ENCODE measurements at regions not wholly inside any gene's neighbourhood (a gene's known extent, or its start where the extent isn't known, plus 50 kb on each side); places are given as distances from the start of the nearest gene placed in this dataset.

GRCh38 chr5:124071039-124071438 is 559.1 kb downstream of the CSNK1G3 start:
- Mint-ChIP-seq H3K9me3 (peaks cover 0 to 9% (median 3%) of the 10 kb centered on the region in 7 donors), H3K27ac (no peak overlapping the region), H3K36me3 (no peaks in the 10 kb centered on the region), H3K4me1 (no peaks in the 10 kb centered on the region), H3K27me3 (ENCODE audit: low read depth in 3 of 3) (no peaks in the 10 kb centered on the region), H3K4me3 (no peak overlapping the region)
- H3K4me1 ChIP-seq (ENCODE audit: control insufficient read depth in 1 of 2, insufficient read depth in 2 of 2, low read length in 2 of 2), result no peaks in the 10 kb centered on the region
- no peaks in the 10 kb centered on the region for H3K27me3 ChIP-seq (ENCODE audit: control insufficient read depth in 2 of 2, insufficient read depth in 2 of 2, low read length in 2 of 2)
- H3K79me2 ChIP-seq (ENCODE audit: insufficient read depth, low read length), result no peaks in the 10 kb centered on the region
- intact Hi-C loops (cut with micrococcal nuclease), result no loop called here
- no peaks in the 10 kb centered on the region for H4K20me1 ChIP-seq (ENCODE audit: insufficient read depth, low read length)
- H2AFZ ChIP-seq (ENCODE audit: insufficient read depth, low read depth, low read length, poor library complexity, severe bottlenecking), result no peak overlapping the region
- no peak for TF ChIP-seq CTCF (IDR thresholded peaks at IDR 0.05)
- no peak for DNase-seq
- H3K27ac ChIP-seq (ENCODE audit: low read depth in 1 of 2, low read length in 2 of 2), result no peak overlapping the region
- H3K36me3 ChIP-seq (replicated peaks in 1 of 2; ENCODE audit: control insufficient read depth in 1 of 2, insufficient read depth in 2 of 2, low read length in 2 of 2), result no peaks in the 10 kb centered on the region
- H3K9me3 ChIP-seq (replicated peaks in 1 of 2; ENCODE audit: control insufficient read depth in 1 of 2, insufficient read depth in 1 of 2, low read length in 2 of 2), result no peaks in the 10 kb centered on the region
- no peak overlapping the region for H3K9ac ChIP-seq (ENCODE audit: insufficient read depth, low read length, poor library complexity, severe bottlenecking)
- 57% methylated on average over 3 of the region's 4 CpGs for WGBS (ENCODE audit: insufficient coverage)
- H3K4me2 ChIP-seq (replicated peaks; ENCODE audit: extremely low read depth, low read length, poor library complexity, severe bottlenecking), result no peak overlapping the region
- H3K4me3 ChIP-seq (replicated peaks in 1 of 3; ENCODE audit: low read depth in 2 of 3, low read length in 3 of 3), result no peak overlapping the region

GRCh38 chr5:124065508-124065907 is 553.5 kb downstream of the CSNK1G3 start:
- no peak for TF ChIP-seq CTCF (IDR thresholded peaks at IDR 0.05)
- Histone ChIP-seq H4K20me1 (ENCODE audit: insufficient read depth, low read length) (no peaks in the 10 kb centered on the region), H3K27me3 (ENCODE audit: control insufficient read depth in 2 of 2, insufficient read depth in 2 of 2, low read length in 2 of 2) (no peaks in the 10 kb centered on the region), H3K27ac (ENCODE audit: low read depth in 1 of 2, low read length in 2 of 2) (no peak overlapping the region), H3K9me3 (replicated peaks in 1 of 2; ENCODE audit: control insufficient read depth in 1 of 2, insufficient read depth in 1 of 2, low read length in 2 of 2) (no peaks in the 10 kb centered on the region), H3K4me3 (replicated peaks in 1 of 3; ENCODE audit: low read depth in 2 of 3, low read length in 3 of 3) (no peak overlapping the region), H3K4me2 (replicated peaks; ENCODE audit: extremely low read depth, low read length, poor library complexity, severe bottlenecking) (no peak overlapping the region), H3K36me3 (replicated peaks in 1 of 2; ENCODE audit: control insufficient read depth in 1 of 2, insufficient read depth in 2 of 2, low read length in 2 of 2) (no peaks in the 10 kb centered on the region), H3K79me2 (ENCODE audit: insufficient read depth, low read length) (no peaks in the 10 kb centered on the region), H3K4me1 (ENCODE audit: control insufficient read depth in 1 of 2, insufficient read depth in 2 of 2, low read length in 2 of 2) (no peaks in the 10 kb centered on the region), H3K9ac (ENCODE audit: insufficient read depth, low read length, poor library complexity, severe bottlenecking) (no peak overlapping the region), H2AFZ (ENCODE audit: insufficient read depth, low read depth, low read length, poor library complexity, severe bottlenecking) (no peak overlapping the region)
- intact Hi-C loops (cut with micrococcal nuclease), result no loop called here
- no peaks in the 10 kb centered on the region for H3K36me3 Mint-ChIP-seq
- WGBS (ENCODE audit: insufficient coverage), result 100% methylated on average over 1 of the region's 2 CpGs
- no peak for DNase-seq
- H3K27me3 Mint-ChIP-seq (ENCODE audit: low read depth in 3 of 3), result no peaks in the 10 kb centered on the region
- H3K4me1 Mint-ChIP-seq, result no peaks in the 10 kb centered on the region
- H3K4me3 Mint-ChIP-seq, result no peak overlapping the region
- no peak overlapping the region for H3K27ac Mint-ChIP-seq
- H3K9me3 Mint-ChIP-seq, result peaks cover 0 to 10% (median 5%) of the 10 kb centered on the region in 7 donors

All from CD14-positive monocyte (primary cell).